Glutamatergic neuron (in vitro differentiated cells): ENCODE measurements at regions not wholly inside any gene's neighbourhood (a gene's known extent, or its start where the extent isn't known, plus 50 kb on each side); places are given as distances from the start of the nearest gene placed in this dataset.

Experiments
- DNase-seq: peaks from one replicate; pipeline ENCODE4 v3.0.0; 2022
- H3K27ac Mint-ChIP-seq: one replicate; pipeline ENCODE4 v1.8.0; 2020; ENCODE audit warnings: mild to moderate bottlenecking, mixed read lengths, inconsistent platforms; ENCODE audit not compliant: unreplicated experiment
- H3K27me3 Mint-ChIP-seq: one replicate; pipeline ENCODE4 v1.8.0; 2020; ENCODE audit warnings: mild to moderate bottlenecking, moderate library complexity, mixed read lengths, inconsistent platforms; ENCODE audit not compliant: unreplicated experiment
- H3K36me3 Mint-ChIP-seq: one replicate; pipeline ENCODE4 v1.8.0; 2020; ENCODE audit warnings: mild to moderate bottlenecking, mixed read lengths, inconsistent platforms; ENCODE audit not compliant: unreplicated experiment
- H3K4me1 Mint-ChIP-seq: one replicate; pipeline ENCODE4 v1.8.0; 2020; ENCODE audit warnings: mild to moderate bottlenecking, low read depth, mixed read lengths, inconsistent platforms; ENCODE audit not compliant: unreplicated experiment
- H3K4me3 Mint-ChIP-seq: one replicate; pipeline ENCODE4 v1.8.0; 2020; ENCODE audit warnings: mild to moderate bottlenecking, mixed read lengths, inconsistent platforms; ENCODE audit not compliant: unreplicated experiment
- H3K9me3 Mint-ChIP-seq: one replicate; pipeline ENCODE4 v1.8.0; 2020; ENCODE audit warnings: mild to moderate bottlenecking, moderate library complexity, mixed read lengths, inconsistent platforms; ENCODE audit not compliant: unreplicated experiment
- CTCF ChIP-seq: fragments of 200-600 bp; sonication (generic); IDR thresholded peaks from one replicate; pipeline ENCODE4 v1.5.0; 2021; ENCODE audit not compliant: partially characterized antibody, unreplicated experiment

- no peaks in the 10 kb centered on the region for H3K27me3 Mint-ChIP-seq
- no peaks in the 10 kb centered on the region for H3K9me3 Mint-ChIP-seq
- no peak for DNase-seq
- H3K36me3 Mint-ChIP-seq = no peaks in the 10 kb centered on the region
- H3K27ac Mint-ChIP-seq = no peak overlapping the region
- no peak for TF ChIP-seq CTCF
- no peak overlapping the region for H3K4me3 Mint-ChIP-seq
- peaks cover 5% of the 10 kb centered on the region for H3K4me1 Mint-ChIP-seq
Measured at GRCh38 chr21:25330266-25330665, 277.0 kb downstream of the MRPL39 start.

GRCh38 chr21:25329227-25329825, 278.0 kb downstream of the MRPL39 start:
- no peak for DNase-seq
- Mint-ChIP-seq H3K4me3 (no peak overlapping the region), H3K27me3 (no peaks in the 10 kb centered on the region), H3K9me3 (no peaks in the 10 kb centered on the region), H3K27ac (no peak overlapping the region), H3K36me3 (no peaks in the 10 kb centered on the region), H3K4me1 (peaks cover 5% of the 10 kb centered on the region)
- no peak for TF ChIP-seq CTCF

GRCh38 chr21:25328736-25329135, 278.5 kb downstream of the MRPL39 start:
- Mint-ChIP-seq H3K27ac (no peak overlapping the region), H3K9me3 (no peaks in the 10 kb centered on the region), H3K4me1 (peaks cover 5% of the 10 kb centered on the region), H3K4me3 (no peak overlapping the region), H3K27me3 (no peaks in the 10 kb centered on the region), H3K36me3 (no peaks in the 10 kb centered on the region)
- TF ChIP-seq CTCF = no peak
- no peak for DNase-seq

- Mint-ChIP-seq H3K4me3 (no peak overlapping the region), H3K27me3 (no peaks in the 10 kb centered on the region), H3K36me3 (no peaks in the 10 kb centered on the region), H3K4me1 (peaks cover 8% of the 10 kb centered on the region), H3K27ac (no peak overlapping the region), H3K9me3 (no peaks in the 10 kb centered on the region)
- no peak for DNase-seq
- TF ChIP-seq CTCF = no peak
Measured at GRCh38 chr21:25326181-25326580, 281.1 kb downstream of the MRPL39 start.

GRCh38 chr21:25324666-25325065, 282.6 kb downstream of the MRPL39 start:
- H3K4me1 Mint-ChIP-seq = peaks cover 8% of the 10 kb centered on the region
- H3K27ac Mint-ChIP-seq = no peak overlapping the region
- no peak for DNase-seq
- TF ChIP-seq CTCF = no peak
- no peak overlapping the region for H3K4me3 Mint-ChIP-seq
- H3K36me3 Mint-ChIP-seq = no peaks in the 10 kb centered on the region
- no peaks in the 10 kb centered on the region for H3K27me3 Mint-ChIP-seq
- H3K9me3 Mint-ChIP-seq = no peaks in the 10 kb centered on the region
